Upper lobe of left lung (tissue), 4 donors: ENCODE measurements at regions not wholly inside any gene's neighbourhood (a gene's known extent, or its start where the extent isn't known, plus 50 kb on each side); places are given as distances from the start of the nearest gene placed in this dataset.

Experiments used
- EP300 ChIP-seq, 4 donors: sonication (generic); formaldehyde crosslinking; IDR thresholded peaks; one replicate each; pipeline ENCODE4 v1.5.1; 2017; ENCODE audit warnings: antibody characterized with exemption in 4 of 4, control low read depth in 2 of 4
- POLR2A ChIP-seq, 4 donors: fragments of 450-650 bp; IDR thresholded peaks; one replicate each; pipeline ENCODE4 v1.5.1; 2016 to 2017; ENCODE audit warnings: antibody characterized with exemption in 4 of 4, mild to moderate bottlenecking in 2 of 4
- POLR2AphosphoS5 ChIP-seq, 2 donors: sonication (generic); formaldehyde crosslinking; IDR thresholded peaks; one replicate each; pipeline ENCODE4 v1.5.1; 2017; ENCODE audit warnings: antibody characterized with exemption in 2 of 2
- TF ChIP-seq, protein P1 (sequence below), 6 experiments: fragments of 450-650 bp in 4 of 6; fragments of 200-600 bp in 2 of 6; sonication (generic) in 2 of 6; IDR thresholded peaks; one replicate each; pipeline ENCODE4 v1.5.1; 2016 to 2019; ENCODE audit warnings: antibody characterized with exemption in 6 of 6

DNA sequence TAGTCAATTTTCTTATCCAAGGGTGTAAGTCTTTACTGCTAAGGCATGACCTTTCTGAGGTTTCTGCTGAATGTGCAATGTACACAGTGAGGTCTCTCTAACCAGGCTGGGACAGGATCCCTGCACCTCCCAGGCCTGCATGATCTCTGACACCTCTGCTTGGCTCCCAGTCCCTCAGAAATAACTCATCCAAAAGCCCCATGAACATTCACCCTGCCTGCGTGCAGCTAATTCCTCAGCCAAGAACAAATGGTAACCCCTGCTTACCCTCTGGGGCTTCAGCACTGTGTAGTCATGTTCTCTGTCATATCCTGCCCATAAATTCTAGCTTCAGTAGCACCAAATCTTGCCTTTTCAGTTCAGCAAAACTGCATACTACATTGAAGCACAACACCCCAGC is 1146.3 kb upstream of the MIR17HG start:
- TF ChIP-seq POLR2A (IDR thresholded peaks at IDR 0.05) (no peak), EP300 (IDR thresholded peaks at IDR 0.05) (no peak), POLR2AphosphoS5 (IDR thresholded peaks at IDR 0.05) (no peak)
- TF ChIP-seq, protein P1, sequence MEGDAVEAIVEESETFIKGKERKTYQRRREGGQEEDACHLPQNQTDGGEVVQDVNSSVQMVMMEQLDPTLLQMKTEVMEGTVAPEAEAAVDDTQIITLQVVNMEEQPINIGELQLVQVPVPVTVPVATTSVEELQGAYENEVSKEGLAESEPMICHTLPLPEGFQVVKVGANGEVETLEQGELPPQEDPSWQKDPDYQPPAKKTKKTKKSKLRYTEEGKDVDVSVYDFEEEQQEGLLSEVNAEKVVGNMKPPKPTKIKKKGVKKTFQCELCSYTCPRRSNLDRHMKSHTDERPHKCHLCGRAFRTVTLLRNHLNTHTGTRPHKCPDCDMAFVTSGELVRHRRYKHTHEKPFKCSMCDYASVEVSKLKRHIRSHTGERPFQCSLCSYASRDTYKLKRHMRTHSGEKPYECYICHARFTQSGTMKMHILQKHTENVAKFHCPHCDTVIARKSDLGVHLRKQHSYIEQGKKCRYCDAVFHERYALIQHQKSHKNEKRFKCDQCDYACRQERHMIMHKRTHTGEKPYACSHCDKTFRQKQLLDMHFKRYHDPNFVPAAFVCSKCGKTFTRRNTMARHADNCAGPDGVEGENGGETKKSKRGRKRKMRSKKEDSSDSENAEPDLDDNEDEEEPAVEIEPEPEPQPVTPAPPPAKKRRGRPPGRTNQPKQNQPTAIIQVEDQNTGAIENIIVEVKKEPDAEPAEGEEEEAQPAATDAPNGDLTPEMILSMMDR (IDR thresholded peaks at IDR 0.05) = no peak
